ENCODE measurements at regions not wholly inside any gene's neighbourhood (a gene's known extent, or its start where the extent isn't known, plus 50 kb on each side); places are given as distances from the start of the nearest gene placed in this dataset.

- no peak for TF ChIP-seq CTCF (IDR thresholded peaks at IDR 0.05)
- TF ChIP-seq POLR2A (IDR thresholded peaks at IDR 0.05): no peak
These were observed 136.0 kb upstream of the GLI2 start for GRCh38 chr2:120599656-120600055.
